Stimulated activated CD4-positive, alpha-beta T cell treated with anti-CD3 and anti-CD28 coated beads, TNF-alpha, amount 100 ng/mL, for 4 hours (primary cell): ENCODE measurements at regions not wholly inside any gene's neighbourhood (a gene's known extent, or its start where the extent isn't known, plus 50 kb on each side); places are given as distances from the start of the nearest gene placed in this dataset.
"Not testable (repeated sequence)": the region's sequence is repeated elsewhere in the genome, so short reads cannot be mapped to it uniquely, and the experiment has no call there.

Source experiments
- DNase-seq, 3 experiments: peaks; one replicate each; pipeline ENCODE4 v3.0.0-alpha.2; 2020; ENCODE audit warnings: low read depth in 3 of 3

DNA sequence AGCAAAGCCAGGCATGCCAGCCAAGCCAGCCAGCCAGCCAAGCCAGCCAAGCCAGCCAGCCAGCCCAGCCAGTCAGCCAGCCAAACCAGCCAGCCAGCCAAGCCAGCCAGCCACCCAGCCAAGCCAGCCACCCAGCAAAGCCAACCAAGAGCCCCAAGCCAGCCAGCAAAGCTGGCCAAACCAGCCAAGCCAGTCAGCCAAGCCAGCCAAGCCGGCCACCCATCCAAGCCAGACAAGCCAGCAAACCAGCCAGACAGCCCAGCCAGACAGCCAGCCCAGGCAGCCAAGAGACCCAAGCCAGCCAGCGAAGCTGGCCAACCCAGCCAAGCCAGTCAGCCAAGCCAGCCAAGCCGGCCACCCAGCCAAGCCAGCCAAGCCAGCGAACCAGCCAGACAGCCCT lies 338.3 kb upstream of the PLGLB2 start:
- DNase-seq = not testable (repeated sequence)

DNA sequence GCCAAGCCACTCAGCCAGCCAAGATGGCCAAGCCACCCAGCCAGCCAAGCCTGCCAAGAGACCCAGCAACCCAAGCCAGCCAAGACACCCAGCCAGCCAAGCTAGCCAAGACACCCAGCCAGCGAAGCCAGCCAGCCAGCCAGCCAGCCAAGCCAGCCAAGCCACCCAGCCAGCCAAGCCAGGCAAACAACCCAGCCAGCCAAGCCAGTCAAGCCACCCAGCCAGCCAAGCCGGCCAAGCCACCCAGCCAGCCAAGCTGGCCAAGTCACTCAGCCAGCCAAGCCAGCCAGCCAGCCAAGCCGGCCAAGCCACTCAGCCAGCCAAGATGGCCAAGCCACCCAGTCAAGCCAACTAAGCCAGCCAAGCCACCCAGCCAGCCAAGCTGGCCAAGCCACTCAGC lies 337.5 kb upstream of the PLGLB2 start:
- DNase-seq = not testable (repeated sequence)

- not testable (repeated sequence) for DNase-seq
Observed at GRCh38 chr2:87412036-87412820, 335.7 kb upstream of the PLGLB2 start.

DNA sequence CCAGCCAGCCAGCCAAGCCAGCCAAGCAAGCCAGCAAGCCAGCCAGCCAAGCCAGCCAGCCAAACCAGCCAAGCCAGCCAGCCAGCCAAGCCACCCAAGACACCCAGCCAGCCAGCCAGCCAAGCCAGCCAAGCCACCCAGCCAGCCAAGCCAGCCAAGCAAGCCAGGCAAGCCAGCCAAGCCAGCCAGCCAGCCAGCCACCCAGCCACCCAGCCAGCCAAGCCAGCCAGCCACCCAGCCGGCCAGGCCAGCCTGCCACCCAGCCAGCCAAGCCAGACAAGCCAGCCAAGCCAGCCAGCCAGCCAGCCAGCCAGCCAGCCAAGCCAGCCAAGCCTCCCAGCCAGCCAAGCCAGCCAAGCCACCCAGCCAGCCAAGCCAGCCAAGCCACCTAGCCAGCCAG lies 333.6 kb upstream of the PLGLB2 start:
- not testable (repeated sequence) for DNase-seq

- DNase-seq = not testable (repeated sequence)
Observed at GRCh38 chr2:87414795-87415570, 332.9 kb upstream of the PLGLB2 start.

DNA sequence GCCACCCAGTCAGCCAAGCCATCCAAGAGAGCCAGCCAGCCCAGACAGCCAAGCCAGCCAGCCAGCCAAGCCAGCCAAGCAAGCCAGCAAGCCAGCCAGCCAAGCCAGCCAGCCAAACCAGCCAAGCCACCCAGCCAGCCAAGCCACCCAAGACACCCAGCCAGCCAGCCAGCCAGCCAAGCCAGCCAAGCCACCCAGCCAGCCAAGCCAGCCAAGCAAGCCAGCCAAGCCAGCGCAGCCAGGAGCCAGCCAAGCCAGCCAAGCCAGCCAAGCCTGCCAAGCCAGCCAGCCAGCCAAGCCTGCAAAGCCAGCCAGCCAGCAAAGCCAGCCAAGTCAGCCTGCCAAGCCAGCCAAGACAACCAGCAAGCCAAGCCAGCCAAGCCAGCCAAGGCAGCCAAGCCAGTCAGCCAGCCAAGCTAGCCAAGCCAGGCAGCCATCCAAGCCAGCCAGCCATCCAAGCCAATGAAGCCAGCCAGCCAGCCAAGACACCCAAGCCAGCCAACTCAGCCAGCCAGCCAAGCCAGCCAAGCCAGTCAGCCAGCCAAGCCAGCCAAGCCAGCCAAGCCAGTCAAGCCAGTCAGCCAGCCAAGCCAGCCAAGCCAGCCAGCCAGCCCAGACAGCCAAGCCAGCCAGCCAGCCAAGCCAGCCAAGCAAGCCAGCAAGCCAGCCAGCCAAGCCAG lies 332.2 kb upstream of the PLGLB2 start:
- DNase-seq = not testable (repeated sequence)

GRCh38 chr2:87416266-87416592 lies 331.7 kb upstream of the PLGLB2 start:
- not testable (repeated sequence) for DNase-seq

GRCh38 chr2:87417147-87417546 lies 330.7 kb upstream of the PLGLB2 start:
- DNase-seq = not testable (repeated sequence)

GRCh38 chr2:87417742-87418567 lies 329.9 kb upstream of the PLGLB2 start:
- DNase-seq = not testable (repeated sequence)

GRCh38 chr2:87418823-87419822 lies 328.8 kb upstream of the PLGLB2 start:
- peak in 1 of 3 experiments; percentile 11 for DNase-seq

- not testable (repeated sequence) for DNase-seq
Observed at GRCh38 chr2:87419980-87420379, 327.9 kb upstream of the PLGLB2 start.

DNA sequence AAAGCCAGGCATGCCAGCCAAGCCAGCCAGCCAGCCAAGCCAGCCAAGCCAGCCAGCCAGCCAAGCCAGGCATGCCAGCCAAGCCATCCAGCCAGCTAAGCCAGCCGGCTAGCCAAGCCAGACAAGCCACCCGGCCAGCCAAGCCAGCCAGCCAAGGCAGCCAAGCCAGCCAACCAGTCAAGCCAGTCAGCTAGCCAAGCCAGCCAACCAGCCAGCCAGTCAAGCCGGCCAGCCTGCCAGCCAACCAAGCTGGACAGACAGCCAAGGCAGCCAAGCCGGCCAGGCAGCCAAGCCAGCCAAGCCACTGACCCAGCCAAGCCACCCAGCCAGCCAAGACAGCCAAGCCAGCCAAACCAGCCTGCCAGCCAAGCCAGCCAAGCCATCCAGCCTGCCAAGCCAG lies 326.9 kb upstream of the PLGLB2 start:
- DNase-seq = not testable (repeated sequence)

DNA sequence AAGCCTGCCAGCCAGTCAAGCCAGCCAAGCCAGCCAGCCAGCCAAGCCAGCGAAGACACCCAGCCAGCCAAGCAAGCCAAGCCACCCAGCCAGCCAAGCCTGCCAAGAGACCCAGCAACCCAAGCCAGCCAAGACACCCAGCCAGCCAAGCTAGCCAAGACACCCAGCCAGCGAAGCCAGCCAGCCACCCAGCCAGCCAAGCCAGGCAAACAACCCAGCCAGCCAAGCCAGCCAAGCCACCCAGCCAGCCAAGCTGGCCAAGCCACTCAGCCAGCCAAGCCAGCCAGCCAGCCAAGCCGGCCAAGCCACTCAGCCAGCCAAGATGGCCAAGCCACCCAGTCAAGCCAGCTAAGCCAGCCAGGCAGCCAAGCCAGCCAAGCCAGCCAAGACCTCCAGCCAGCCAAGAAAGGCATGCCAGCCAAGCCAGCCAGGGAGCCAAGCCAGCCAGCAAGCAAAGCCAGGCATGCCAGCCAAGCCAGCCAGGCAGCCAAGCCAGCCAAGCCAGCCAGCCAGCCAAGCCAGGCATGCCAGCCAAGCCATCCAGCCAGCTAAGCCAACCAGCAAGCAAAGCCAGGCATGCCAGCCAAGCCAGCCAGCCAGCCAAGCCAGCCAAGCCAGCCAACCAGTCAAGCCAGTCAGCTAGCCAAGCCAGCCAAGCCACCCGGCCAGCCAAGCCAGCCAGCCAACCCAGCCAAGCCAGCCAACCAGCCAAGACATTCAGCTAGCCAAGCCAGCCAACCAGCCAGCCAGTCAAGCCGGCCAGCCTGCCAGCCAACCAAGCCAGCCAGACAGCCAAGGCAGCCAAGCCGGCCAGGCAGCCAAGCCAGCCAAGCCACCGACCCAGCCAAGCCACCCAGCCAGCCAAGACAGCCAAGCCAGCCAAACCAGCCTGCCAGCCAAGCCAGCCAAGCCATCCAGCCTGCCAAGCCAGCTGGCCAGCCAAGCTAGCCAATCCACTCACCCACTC lies 323.8 kb upstream of the PLGLB2 start:
- DNase-seq = not testable (repeated sequence)

DNA sequence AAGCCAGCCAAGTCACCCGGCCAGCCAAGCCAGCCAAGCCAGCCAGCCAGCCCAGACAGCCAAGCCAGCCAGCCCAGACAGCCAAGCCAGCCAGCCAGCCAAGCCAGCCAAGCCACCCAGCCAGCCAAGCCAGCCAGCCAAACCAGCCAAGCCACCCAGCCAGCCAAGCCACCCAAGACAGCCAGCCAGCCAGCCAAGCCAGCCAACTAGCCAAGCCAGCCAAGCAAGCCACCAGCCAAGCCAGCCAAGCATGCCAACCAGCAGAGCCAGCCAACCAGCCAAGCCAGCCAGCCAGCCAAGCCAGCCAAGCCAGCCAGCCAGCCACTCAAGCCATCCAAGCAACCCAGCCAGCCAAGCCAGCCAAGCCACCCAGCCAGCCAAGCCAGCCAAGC lies 323.1 kb upstream of the PLGLB2 start:
- DNase-seq = not testable (repeated sequence)

DNA sequence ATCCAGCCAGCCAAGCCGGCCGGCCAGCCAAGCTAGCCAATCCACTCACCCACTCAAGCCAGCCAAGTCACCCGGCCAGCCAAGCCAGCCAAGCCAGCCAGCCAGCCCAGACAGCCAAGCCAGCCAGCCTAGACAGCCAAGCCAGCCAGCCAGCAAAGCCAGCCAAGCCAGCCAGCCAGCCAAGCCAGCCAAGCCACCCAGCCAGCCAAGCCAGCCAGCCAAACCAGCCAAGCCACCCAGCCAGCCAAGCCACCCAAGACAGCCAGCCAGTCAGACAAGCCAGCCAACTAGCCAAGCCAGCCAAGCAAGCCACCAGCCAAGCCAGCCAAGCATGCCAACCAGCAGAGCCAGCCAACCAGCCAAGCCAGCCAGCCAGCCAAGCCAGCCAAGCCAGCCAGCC lies 322.7 kb upstream of the PLGLB2 start:
- not testable (repeated sequence) for DNase-seq

GRCh38 chr2:87425717-87426116 lies 322.2 kb upstream of the PLGLB2 start:
- DNase-seq = not testable (repeated sequence)

DNA sequence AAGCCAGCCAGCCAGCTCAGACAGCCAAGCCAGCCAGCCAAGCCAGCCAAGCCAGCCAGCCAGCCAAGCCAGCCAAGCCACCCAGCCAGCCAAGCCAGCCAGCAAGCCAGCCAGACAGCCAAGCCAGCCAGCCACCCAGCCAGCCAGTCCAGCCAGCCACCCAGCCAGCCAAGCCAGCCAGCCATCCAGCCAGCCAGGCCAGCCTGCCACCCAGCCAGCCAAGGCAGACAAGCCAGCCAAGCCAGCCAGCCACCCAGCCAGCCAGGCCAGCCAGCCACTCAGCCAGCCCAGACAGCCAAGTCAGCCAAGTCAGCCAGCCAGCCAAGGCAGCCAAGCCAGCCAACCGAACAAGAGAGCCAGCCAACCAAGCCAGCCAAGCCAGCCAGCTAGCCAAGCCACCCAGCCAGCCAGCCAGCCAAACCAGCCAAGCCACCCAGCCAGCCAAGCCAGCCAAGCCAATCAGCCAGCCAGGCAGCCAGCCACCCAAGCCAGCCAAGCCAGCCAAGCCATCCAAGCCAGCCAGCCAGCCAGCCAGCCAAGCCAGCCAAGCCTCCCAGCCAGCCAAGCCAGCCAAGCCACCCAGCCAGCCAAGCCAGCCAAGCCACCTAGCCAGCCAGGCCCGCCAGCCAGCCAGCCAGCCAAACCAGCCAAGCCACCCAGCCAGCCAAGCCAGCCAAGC lies 319.3 kb upstream of the PLGLB2 start:
- not testable (repeated sequence) for DNase-seq

DNA sequence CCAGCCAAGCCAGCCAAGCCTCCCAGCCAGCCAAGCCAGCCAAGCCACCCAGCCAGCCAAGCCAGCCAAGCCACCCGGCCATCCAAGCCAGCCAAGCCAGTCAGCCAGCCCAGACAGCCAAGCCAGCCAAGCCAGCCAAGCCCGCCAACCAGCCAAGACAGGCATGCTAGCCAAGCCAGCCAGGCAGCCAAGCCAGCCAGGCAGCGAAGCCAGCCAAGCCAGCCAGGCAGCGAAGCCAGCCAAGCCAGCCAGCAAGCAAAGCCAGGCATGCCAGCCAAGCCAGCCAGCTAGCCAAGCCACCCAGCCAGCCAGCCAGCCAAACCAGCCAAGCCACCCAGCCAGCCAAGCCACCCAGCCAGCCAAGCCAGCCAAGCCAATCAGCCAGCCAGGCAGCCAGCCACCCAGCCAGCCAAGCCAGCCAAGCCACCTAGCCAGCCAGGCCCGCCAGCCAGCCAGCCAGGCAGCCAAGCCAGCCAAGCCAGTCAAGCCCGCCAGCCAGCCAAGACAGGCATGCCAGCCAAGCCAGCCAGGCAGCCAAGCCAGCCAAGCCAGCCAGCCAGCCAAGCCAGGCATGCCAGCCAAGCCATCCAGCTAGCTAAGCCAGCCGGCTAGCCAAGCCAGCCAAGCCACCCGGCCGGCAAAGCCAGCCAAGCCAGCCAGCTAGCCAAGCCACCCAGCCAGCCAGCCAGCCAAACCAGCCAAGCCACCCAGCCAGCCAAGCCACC lies 318.5 kb upstream of the PLGLB2 start:
- DNase-seq = not testable (repeated sequence)
